ENCODE measurements at regions not wholly inside any gene's neighbourhood (a gene's known extent, or its start where the extent isn't known, plus 50 kb on each side); places are given as distances from the start of the nearest gene placed in this dataset.

- FAIRE-seq: no peak
- H3K27ac ChIP-seq (ENCODE audit: low read depth in 2 of 2, low read length in 2 of 2): no peak overlapping the region
- intact Hi-C loops (cut with DNase I): no loop called here
Observed at GRCh38 chr5:68970617-68971016, 123.2 kb upstream of the SLC30A5 start.

GRCh38 chr5:68973696-68974095 is 120.1 kb upstream of the SLC30A5 start:
- no peak overlapping the region for H3K27ac ChIP-seq (ENCODE audit: low read depth in 2 of 2, low read length in 2 of 2)
- no peak for DNase-seq
- intact Hi-C loops (cut with DNase I): no loop called here
- FAIRE-seq: no peak
- TF ChIP-seq CTCF (IDR thresholded peaks at IDR 0.05; ENCODE audit: borderline replicate concordance, extremely low read depth, insufficient read depth): no peak
- H3K27me3 ChIP-seq (ENCODE audit: control insufficient read depth, insufficient read depth, low read length): no peaks in the 10 kb centered on the region
- H3K4me1 ChIP-seq (ENCODE audit: control insufficient read depth in 2 of 3, insufficient read depth in 2 of 3, low read depth in 1 of 3, low read length in 3 of 3): no peaks in the 10 kb centered on the region
- H3K36me3 ChIP-seq (ENCODE audit: control insufficient read depth in 2 of 3, insufficient read depth in 3 of 3, low read length in 3 of 3): no peaks in the 10 kb centered on the region
- H3K9ac ChIP-seq (ENCODE audit: low read length in 3 of 3): no peak overlapping the region
- peaks cover 0 to 7% (median 2%) of the 10 kb centered on the region in 3 donors for H3K9me3 ChIP-seq (ENCODE audit: control insufficient read depth in 2 of 3, insufficient read depth in 1 of 3, low read length in 3 of 3)
- no peak overlapping the region for H3K4me3 ChIP-seq (ENCODE audit: low read length in 3 of 3)

More at GRCh38 chr5:68970617-68971016, 123.2 kb upstream of the SLC30A5 start:
- Histone ChIP-seq H3K36me3 (ENCODE audit: control insufficient read depth in 2 of 3, insufficient read depth in 3 of 3, low read length in 3 of 3) (no peaks in the 10 kb centered on the region), H3K4me1 (ENCODE audit: control insufficient read depth in 2 of 3, insufficient read depth in 2 of 3, low read depth in 1 of 3, low read length in 3 of 3) (no peaks in the 10 kb centered on the region), H3K9me3 (ENCODE audit: control insufficient read depth in 2 of 3, insufficient read depth in 1 of 3, low read length in 3 of 3) (peaks cover 0 to 4% (median 0%) of the 10 kb centered on the region in 3 donors), H3K9ac (ENCODE audit: low read length in 3 of 3) (no peak overlapping the region), H3K4me3 (ENCODE audit: low read length in 3 of 3) (no peak overlapping the region), H3K27me3 (ENCODE audit: control insufficient read depth, insufficient read depth, low read length) (no peaks in the 10 kb centered on the region)
- no peak for DNase-seq
- TF ChIP-seq CTCF (IDR thresholded peaks at IDR 0.05; ENCODE audit: borderline replicate concordance, extremely low read depth, insufficient read depth): no peak

GRCh38 chr5:68983043-68983442 is 110.8 kb upstream of the SLC30A5 start:
- intact Hi-C loops (cut with DNase I): no loop called here
- Histone ChIP-seq H3K4me3 (ENCODE audit: low read length in 3 of 3) (no peak overlapping the region), H3K27me3 (ENCODE audit: control insufficient read depth, insufficient read depth, low read length) (no peaks in the 10 kb centered on the region), H3K4me1 (ENCODE audit: control insufficient read depth in 2 of 3, insufficient read depth in 2 of 3, low read depth in 1 of 3, low read length in 3 of 3) (no peaks in the 10 kb centered on the region), H3K9ac (ENCODE audit: low read length in 3 of 3) (no peak overlapping the region), H3K27ac (ENCODE audit: low read depth in 2 of 2, low read length in 2 of 2) (no peak overlapping the region), H3K9me3 (ENCODE audit: control insufficient read depth in 2 of 3, insufficient read depth in 1 of 3, low read length in 3 of 3) (no peaks in the 10 kb centered on the region), H3K36me3 (ENCODE audit: control insufficient read depth in 2 of 3, insufficient read depth in 3 of 3, low read length in 3 of 3) (no peaks in the 10 kb centered on the region)
- FAIRE-seq (no peak), DNase-seq (no peak)
- TF ChIP-seq CTCF (IDR thresholded peaks at IDR 0.05; ENCODE audit: borderline replicate concordance, extremely low read depth, insufficient read depth): no peak

GRCh38 chr5:68983959-68984358 is 109.9 kb upstream of the SLC30A5 start:
- H3K27ac ChIP-seq (ENCODE audit: low read depth in 2 of 2, low read length in 2 of 2): no peak overlapping the region
- intact Hi-C loops (cut with DNase I): no loop called here
- H3K9ac ChIP-seq (ENCODE audit: low read length in 3 of 3): no peak overlapping the region
- H3K4me3 ChIP-seq (ENCODE audit: low read length in 3 of 3): no peak overlapping the region
- H3K9me3 ChIP-seq (ENCODE audit: control insufficient read depth in 2 of 3, insufficient read depth in 1 of 3, low read length in 3 of 3): no peaks in the 10 kb centered on the region
- DNase-seq: no peak
- no peak for TF ChIP-seq CTCF (IDR thresholded peaks at IDR 0.05; ENCODE audit: borderline replicate concordance, extremely low read depth, insufficient read depth)
- H3K4me1 ChIP-seq (ENCODE audit: control insufficient read depth in 2 of 3, insufficient read depth in 2 of 3, low read depth in 1 of 3, low read length in 3 of 3): no peaks in the 10 kb centered on the region
- FAIRE-seq: no peak
- no peaks in the 10 kb centered on the region for H3K36me3 ChIP-seq (ENCODE audit: control insufficient read depth in 2 of 3, insufficient read depth in 3 of 3, low read length in 3 of 3)
- no peaks in the 10 kb centered on the region for H3K27me3 ChIP-seq (ENCODE audit: control insufficient read depth, insufficient read depth, low read length)

Measured in kidney (tissue), 13 donors.